RPMI8226 (cell line): ENCODE measurements at regions not wholly inside any gene's neighbourhood (a gene's known extent, or its start where the extent isn't known, plus 50 kb on each side); places are given as distances from the start of the nearest gene placed in this dataset.
"Not testable (repeated sequence)": the region's sequence is repeated elsewhere in the genome, so short reads cannot be mapped to it uniquely, and the experiment has no call there.

Experiments used
- DNase-seq: peaks from one replicate; pipeline ENCODE4 v3.0.0-alpha.2; 2015

DNA sequence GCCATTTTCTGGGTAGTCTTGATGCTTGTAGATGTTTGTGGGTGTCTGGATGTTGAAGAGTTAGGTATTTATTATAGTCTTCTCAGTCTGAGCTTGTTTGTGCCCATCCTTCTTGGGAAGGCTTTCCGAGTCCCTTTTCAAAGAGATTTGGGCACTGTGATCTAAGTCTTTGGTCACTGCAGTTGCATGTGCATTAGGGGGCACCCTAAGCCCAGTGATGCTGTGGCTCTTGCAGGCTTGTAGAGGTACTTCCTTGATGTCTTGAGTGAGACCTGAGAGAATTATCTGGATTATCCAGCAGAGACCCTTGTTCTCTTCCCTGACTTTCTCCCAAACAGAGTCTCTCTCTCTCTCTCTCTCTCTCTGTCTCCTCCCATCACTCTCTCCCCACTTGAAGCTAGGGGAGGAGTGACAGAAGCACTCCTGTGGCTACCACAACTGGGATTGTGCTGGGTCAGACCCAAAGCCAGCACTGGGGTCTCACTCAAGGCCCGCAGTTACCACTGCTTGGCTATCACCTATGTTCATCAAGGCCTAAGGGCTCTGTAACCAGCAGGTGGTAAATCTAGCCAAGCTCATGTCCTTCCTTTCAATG, 68.5 kb downstream of the TMCO5A start:
- DNase-seq: peak; percentile 43

DNA sequence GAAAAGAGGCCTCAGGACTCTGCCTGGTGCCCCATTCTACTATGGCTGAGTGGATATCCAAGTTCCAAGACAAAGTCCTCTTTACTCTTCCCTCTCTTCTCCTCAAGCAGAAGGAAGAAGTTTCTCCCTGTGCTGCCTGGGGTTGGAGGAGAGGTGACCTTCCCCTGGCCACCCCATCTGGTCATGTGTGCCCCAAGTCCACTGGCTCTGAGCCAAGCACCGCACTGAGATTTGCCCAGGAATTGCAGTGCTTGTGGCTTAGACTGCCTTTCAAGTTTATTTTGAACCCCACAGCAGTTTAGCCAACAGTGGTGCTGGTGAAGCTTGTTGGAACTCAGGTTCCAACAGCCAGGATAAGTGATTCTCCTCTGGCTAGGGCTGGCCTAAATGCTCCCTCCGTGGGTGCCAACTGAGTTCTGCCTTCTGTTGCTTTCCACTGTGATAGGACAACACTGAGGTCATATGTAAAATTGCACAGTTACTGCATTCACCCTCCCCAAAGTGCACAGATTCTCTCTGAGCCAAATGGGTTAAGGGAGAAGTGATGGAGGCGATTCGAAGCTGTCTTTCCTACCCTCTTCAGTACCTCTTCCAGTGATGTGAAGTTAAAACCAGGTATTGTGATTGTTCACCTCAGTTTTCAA, 69.9 kb downstream of the TMCO5A start:
- no peak for DNase-seq

DNA sequence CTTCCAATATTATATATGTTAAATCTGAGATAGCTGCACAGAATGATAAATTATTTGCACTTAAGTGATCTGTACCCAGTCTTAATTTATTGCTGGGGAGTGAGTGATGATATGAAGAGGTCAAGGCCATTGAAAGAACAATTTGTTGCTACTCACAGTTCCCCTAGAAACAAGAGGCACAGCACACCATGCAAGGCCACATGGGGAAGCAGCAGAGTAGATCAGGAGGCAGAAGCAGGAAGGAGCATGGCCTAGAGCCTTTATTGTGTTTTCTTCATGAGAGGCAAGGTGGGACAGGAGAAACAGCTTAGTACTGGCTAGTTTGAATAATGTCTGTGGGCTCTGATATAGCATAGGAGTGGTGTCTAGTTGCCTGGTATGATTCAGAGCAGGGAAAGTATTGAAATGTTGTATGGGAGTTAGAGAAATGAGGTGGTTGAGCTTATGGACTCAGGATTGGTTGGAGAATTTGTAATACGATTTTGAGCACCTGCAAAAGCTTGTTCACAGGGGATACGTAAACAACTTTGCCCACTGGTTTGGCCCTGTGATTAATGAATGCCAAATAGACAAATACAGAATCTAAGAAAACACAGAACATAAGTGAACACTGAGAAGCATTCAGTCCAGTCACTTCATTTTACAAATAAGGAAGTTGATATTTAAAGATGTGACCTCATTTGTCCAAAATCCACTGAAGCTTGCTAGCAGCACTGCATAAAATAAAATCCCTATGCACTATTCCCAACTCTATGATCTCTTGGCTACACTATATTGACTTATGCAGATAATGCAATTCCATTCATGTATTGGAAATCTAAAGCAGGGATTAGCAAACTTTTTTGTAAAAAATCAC, 71.7 kb downstream of the TMCO5A start:
- DNase-seq: no peak

DNA sequence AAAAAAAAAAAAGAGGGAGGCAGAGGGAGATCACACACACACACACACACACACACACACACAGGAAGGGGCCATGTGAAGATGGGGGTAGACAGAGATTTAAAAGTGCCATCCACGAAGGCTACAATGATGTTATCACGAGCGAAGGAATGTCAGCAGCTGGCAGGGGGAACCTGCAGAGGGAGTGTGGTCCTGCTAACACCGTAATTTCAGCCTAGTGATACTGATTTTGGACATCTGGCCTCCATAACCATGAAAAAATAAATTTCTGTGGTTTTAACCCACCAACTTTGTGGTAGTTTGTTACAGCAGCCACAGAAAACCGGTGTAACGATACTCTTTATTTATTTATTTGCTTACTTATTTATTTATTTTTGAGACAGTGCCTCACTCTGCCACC, 76.0 kb downstream of the TMCO5A start:
- DNase-seq: no peak

DNA sequence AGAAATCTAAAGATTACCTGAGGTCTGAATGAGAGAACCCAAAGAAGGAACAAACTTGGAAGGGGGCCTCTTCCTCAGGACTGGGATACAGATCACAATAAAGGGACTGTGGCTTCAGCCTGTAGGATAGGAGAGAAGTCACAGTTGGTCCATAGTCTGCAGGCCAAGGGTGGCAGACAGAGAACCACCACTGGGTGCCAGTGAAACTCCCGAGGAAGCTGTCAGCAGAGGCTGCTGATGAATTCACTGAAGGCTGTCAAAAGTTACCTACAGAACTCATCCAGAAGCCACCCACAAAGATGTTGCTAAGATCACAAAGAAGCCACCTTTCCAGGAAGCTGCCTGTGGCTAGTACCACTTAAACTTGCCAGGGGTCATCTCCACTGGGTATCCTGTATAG, 78.5 kb downstream of the TMCO5A start:
- DNase-seq: no peak

DNA sequence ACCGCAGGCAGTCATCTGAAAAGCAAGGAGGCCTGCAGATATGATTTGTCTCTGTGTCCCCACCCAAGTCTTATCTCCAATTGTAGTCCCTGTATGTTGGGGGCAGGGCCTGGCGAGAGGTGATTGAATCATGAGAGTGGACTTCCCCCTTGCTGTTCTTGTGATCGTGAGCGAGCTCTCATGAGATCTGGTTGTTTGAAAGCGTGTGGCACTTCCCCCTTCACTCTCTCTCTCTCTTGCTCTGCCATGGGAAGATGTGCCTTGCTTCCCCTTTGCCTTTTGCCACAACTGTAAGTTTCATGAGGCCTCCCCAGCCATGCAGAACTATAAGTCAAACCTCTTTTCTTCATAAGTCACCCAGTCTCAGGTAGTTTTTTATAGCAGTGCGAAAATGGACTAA, 83.3 kb downstream of the TMCO5A start:
- no peak for DNase-seq

DNA sequence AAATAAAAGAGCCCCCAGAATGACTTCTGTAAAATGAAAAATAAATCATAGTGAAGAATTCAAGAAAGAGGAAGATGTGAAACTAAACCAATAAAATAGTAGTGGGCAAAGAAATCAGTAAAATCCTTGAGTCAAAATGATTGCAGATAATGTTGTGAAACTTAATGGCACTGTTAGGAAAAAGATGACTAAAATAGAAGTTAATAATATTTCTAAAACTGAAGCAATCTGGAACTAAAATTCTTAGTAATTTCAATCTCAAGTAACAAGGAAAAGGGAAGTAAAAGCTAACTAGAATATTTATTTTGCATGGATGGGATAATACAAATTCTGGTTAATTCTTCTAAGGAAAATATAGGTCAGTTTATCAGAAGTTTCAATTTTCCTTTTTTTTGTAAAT, 84.6 kb downstream of the TMCO5A start:
- no peak for DNase-seq

DNA sequence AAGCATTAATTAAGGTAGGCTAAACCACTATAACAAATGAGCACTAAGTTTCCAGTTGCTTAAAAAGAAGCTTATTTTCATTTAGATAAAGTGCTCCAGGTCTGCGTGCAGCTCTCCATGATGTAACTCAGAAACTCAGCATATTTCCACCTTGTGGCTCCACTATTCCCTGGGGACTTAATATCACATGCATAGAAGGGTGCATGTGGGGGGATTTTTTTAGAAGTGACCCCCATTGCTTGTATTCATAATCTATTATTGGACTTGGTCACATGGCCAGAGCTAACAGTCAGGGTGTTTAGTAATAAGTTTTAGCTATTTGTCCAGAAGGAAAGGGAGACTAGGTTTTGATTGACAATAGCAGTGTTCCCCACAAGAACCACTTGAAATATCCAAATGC, 86.8 kb downstream of the TMCO5A start:
- no peak for DNase-seq

DNA sequence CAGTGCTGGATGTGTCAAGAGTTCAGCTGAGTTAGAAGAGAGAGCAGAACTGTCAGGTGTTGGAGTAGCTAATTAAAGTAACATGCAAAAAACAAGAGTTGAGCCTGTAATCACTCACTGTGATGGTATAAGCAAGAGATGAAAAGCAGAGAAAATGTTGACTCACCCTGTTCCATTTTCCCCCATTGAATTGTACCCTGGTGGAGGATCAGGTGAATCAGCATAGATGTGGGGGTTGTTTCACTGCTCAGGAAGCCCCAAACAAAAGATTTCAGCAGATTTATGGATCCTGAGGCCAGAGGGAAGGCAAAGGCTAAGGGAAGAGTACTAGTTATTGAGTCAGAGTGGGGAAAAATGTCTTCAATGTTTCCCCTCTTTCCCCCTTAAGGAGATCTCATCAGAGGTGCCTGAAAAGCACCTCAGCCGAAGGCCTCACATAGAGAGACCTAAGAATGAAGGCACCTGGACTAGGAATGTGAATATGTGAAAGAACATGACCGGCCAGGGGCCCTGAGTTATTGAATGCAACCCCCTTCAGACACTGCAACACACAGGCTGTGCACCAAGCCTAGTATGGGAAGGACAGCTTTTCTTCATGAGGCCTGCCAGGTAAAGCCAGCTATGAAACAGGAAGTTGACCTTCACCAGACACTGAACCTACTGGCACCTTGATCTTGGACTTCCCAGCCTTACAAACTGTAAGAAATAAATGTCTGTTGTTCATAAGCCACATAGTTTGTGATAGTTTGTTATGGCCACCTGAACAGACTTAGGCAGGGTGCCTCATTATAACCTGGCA, 90.1 kb downstream of the TMCO5A start:
- no peak for DNase-seq

DNA sequence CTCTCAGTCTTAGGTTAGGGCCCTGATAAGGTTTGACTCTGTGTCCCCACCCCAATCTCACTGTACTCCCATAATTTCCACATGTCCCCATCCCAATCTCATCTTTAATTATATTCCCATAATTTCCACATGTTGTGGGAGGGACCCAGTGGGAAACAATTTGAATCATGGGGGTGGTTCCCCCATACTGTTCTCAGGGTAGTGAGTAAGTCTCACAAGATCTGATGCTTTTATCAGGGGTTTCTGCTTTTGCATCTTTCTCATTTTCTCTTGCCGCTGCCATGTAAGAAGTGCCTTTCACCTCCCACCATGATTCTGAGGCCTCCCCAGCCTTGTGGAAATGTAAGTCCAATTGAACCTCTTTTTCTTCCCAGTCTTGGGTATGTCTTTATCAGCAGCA, 91.2 kb downstream of the TMCO5A start:
- not testable (repeated sequence) for DNase-seq

DNA sequence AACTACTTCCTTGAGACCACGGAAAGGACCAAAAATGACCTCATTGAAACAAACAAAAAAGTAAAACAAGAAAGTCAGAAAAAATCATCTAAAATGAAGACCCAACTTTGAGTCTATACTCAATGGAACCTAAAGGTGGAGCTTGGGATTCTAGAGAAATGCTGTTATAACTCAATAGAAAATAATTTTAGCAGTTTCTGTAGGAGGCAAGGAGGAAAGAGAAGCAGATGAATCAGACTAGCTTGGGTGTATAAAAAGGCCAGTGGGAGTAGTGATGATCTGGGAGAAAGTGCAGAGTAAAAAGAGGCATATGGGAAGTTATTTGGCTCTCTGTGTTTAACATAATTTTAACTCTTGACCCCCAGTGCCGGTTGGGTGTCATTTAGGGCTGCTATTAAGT, 94.4 kb downstream of the TMCO5A start:
- no peak for DNase-seq

DNA sequence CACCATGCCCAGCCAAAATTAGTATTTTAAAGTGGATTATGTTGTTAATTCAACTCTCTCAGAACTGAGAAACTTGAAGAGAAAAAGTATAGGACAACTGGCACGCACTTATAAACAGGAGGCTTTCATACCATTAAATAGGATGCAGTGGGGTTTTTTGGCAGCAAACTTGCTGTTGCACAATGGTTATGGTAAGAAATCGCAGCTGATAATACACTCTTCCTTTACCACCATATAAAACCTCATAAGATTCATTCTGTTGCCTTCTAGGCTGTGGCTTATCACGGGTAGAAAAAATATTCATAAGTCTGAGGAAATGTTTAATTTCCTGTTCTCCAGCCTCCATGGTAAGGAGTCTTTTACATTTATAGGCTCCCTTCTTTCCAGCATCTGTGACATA, 95.3 kb downstream of the TMCO5A start:
- DNase-seq: no peak

DNA sequence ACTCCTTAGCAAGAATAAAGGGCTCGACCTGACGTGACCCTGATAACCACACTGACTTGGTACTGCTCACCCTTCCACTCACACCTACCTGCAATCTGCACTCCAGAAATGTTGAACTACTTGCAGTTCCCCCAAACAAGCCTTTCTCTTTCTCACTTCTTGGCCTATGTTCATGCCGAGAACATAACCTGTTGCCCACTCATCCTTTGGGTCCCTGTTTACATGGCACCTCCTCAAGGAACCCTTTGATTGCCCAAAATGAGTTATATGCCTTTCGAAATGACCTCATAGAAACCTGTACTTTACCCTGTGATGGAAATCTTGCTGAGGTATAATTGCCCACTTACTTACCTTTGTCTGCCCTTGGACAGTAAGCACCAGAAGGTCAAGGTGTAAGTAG, 96.2 kb downstream of the TMCO5A start:
- no peak for DNase-seq

DNA sequence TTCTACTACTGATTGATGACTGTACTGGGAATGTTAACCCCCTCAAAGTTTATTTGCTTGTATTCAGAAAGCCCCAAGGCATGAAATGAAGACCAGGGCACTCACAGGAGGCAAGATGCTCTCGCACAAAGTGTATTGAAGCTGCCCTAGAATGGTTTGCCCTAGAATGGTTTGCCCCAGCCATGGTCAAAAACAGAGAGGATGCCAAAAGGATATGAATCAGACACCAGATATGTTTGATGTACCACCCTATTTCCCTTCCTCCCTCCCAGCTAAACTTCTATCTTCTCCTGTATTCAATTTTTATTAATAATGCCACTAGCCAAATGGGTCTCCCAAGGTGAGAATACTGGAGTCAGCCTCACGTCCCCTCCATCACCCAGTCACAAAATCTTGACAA, 101.3 kb downstream of the TMCO5A start:
- DNase-seq: no peak

DNA sequence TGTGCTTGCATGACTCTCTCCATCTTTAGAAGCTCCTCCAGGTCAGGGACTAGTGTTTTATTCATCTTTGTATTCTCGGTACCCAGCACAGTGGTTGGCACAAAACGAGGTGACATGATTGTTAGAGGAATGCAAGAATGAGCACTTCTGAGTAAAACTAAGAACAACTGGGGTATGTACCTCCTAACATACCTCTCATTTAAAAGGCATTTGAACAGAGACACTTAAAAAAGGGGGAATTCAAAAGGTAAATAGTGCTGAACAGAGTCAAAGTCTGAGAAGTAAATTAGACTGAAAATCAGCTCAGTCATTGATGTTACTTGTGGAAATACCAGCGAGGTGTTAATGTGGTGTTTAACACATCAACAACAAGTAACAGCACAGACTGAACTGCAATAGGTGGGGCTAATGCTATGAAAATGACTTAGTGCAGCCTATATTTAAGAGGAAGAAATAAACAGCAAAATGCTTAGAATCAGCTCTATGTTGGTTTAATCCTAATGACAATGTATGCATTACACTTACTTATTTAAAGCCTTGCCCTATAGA, 102.4 kb downstream of the TMCO5A start:
- no peak for DNase-seq

DNA sequence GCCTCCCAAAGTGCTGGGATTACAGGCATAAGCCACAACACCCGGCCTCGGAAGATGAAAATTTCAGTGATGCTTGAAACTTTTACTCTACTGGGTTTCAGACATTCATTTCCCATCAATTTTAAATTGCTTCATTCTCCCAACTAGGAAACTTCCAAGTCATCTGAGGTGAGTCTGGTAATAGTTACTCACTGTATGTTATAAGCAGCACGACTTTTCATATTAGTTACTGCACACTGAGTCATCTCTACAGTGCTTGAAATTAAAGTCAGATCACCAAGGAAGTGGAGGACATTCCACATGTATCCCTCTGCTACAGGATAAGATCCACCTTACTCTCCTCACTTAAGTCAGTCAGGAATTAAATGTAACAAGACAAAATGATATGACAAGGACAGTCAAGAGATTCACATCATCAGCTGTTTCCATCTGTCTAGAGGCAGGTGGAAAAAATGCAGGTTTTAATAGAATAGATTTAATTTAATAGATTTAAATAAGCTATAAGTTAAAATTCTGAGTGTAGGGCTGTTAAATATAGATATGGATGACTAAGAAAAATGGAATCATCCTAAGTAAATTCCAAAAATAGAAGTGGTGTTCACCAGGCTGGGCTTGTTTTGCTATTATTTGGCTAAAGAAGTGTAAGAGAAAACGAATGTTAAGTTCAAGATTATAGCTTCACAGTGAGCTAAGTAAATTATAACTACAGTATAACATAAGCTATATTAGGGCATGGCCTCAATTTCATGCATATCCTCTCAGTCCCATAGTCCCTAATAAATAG, 104.4 kb downstream of the TMCO5A start:
- DNase-seq: no peak

DNA sequence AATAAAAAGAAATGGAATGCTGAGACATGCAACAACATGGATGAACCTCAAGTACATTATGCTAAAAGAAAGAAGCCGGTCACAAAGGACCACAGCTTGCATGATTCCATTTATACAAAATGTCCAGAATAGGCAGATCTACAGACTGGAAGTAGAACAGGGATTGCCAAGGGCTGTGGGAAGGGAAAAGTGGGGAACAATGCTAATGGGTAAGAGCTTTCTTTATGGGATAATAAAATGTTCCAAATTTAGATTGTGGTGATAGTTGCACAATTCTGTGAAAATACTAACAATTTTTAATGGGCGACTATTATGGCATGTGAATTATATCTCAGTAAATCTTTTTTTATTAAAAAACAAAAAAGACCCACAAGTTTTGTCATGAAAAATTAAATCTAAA, 106.2 kb downstream of the TMCO5A start:
- DNase-seq: no peak

DNA sequence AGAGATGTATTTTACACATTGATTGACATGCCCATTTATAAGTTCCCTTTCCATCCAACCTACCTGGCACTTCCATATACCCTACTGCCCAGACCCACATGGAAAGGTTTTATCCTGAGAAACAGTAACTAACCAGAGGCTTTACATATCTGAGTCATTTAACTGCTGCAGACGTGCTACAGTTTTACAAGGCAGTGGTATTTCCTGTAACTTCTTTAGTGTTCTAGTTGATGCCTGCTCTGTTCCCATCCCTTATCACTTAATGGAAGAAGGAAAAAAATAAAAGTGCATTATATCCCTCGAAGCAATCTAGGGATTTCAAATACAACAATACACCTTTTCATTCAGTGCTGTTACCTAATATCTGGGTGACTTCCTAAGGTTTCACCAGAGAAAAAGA, 107.1 kb downstream of the TMCO5A start:
- no peak for DNase-seq

DNA sequence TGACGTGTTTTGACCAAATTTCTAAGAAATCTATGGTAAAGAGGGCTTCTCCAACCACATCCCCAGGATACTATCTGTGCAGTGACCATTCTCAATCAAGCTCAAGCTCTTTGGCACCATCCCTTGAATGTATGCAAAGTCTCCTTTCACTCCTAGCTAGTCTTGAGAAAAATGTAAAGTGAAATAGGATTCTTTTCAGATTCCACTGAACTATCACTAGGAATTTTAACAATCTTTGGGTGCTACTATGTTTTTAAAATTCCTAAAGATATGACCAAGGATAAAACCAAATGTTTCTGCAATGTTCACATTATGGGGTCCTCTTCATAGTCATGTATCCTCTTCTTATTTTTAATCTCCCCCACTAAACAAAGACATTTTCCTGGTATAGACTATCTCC, 107.8 kb downstream of the TMCO5A start:
- DNase-seq: no peak

DNA sequence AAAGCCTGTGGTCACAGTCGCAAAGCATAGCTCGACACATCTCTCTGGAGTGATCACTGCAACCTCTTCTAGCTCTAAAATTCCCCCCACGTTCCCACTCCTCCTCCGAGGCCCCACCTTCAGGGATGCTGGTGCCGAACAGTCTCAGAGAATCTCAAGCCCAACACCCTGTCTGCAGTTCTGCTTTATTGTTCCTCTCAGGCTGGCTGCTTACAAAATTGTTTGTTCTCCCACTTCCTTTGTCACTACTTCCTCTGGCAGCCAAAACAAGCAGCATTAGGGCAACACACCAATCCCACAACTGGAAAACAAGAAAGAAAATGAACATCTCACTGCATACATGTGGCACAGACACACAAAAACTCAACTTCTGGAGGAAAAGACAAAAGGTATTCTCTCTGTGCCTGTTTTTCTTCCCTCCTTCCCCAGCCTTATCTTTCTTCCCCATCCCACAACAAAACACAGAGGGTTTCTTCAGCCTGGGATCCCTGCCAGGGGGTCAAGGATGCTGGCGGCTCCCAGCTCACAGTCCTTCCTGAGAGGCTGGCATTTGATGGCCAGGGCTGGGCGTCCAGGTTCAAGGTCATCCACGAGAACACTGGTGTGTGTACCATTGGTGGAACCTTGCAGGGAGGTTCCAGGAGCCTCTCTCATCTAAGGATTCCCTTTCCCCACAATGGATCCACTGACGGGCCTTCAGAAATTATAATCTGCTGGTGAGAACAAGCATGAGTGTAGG, 108.4 kb downstream of the TMCO5A start:
- DNase-seq: no peak

DNA sequence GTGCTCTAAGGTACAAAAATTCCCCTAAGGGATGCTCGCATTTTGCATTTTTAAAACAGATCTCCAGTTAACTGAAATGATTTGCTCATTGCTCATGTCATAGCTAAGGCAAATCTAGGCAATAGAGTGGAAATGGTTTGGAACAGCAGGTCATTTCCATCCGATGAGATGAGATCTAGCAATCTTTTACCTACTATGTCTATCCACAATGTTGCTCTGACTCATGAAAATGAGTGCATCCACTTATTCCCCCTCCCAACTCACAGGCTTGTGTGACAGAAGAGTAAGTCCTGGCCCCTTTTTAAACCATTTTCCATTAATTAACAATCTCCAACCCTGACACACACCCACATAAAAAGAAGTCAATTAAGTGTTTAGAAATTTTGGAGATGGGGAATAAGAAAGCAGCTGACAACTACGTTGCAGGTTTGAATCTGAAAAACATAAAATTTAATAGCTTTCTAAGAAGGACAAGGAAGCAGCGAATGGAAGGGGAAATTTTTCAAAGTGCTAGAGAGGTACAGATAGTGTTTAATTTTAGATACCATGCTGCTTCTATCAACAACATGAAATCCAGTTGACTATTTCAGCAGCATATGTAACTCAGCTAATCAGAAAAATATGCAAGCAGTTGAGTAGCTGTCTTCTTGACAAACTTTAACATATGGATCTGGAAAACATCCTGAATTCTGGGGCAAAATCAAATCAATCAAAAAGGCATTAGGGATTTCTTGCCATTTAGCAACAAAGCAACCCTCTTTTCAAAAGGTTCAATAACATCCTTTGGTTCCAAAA, 112.0 kb downstream of the TMCO5A start:
- DNase-seq: no peak
